Heart right ventricle (tissue), 16 donors: ENCODE measurements at regions not wholly inside any gene's neighbourhood (a gene's known extent, or its start where the extent isn't known, plus 50 kb on each side); places are given as distances from the start of the nearest gene placed in this dataset.

Experiments used
- ATAC-seq, 8 donors: fragments of 200-7000 bp; cut with Tn5 transposase; one replicate each; pipeline ENCODE4 v1.9.1; 2020; ENCODE audit warnings: mild to moderate bottlenecking in 8 of 8, moderate library complexity in 8 of 8, moderate number of reproducible peaks in 1 of 8
- DNase-seq, 2 donors: peaks; one replicate each; pipeline ENCODE4 v3.0.0-alpha.2; 2020
- H3K27ac ChIP-seq, 10 donors: fragments of 200-600 bp; sonication (generic) in 2 of 10; one replicate each; pipeline versions ENCODE4 v1.5.0 to v1.8.0; 2020 to 2022; ENCODE audit warnings: mild to moderate bottlenecking in 3 of 10
- H3K27me3 ChIP-seq, 7 donors: fragments of 200-600 bp; one replicate each; pipeline ENCODE4 v1.8.0; 2021 to 2022; ENCODE audit warnings: mild to moderate bottlenecking in 2 of 7
- H3K36me3 ChIP-seq, 9 donors: fragments of 200-600 bp; sonication (generic) in 1 of 9; one replicate each; pipeline versions ENCODE4 v1.5.0 to v1.8.0; 2020 to 2022; ENCODE audit warnings: mild to moderate bottlenecking in 2 of 9
- H3K4me1 ChIP-seq, 9 donors: fragments of 200-600 bp; sonication (generic) in 1 of 9; one replicate each; pipeline versions ENCODE4 v1.5.0 to v1.8.0; 2020 to 2022; ENCODE audit warnings: mild to moderate bottlenecking in 4 of 9
- H3K4me3 ChIP-seq, 10 donors: fragments of 200-600 bp; sonication (generic) in 2 of 10; one replicate each; pipeline versions ENCODE4 v1.5.0 to v1.8.0; 2020 to 2022; ENCODE audit warnings: mild to moderate bottlenecking in 7 of 10, moderate library complexity in 2 of 10
- H3K9me3 ChIP-seq, 11 donors: fragments of 200-600 bp in 10 of 11; sonication (generic) in 2 of 11; one replicate each; pipeline versions ENCODE4 v1.5.0 to v1.8.0; 2013 to 2022; ENCODE audit warnings: mild to moderate bottlenecking in 2 of 11, control low read depth in 1 of 11, moderate library complexity in 1 of 11
- WGBS, 2 donors: extraction: QIAGEN DNeasy Blood & Tissue Kit; methylation state at CpG; one replicate each; pipeline ENCODE4 v1.1.7; 2013; ENCODE audit warnings: inconsistent platforms in 1 of 2; 5-methylcytosine and 5-hydroxymethylcytosine counted together
- intact Hi-C, 10 donors: fragments of 100-400 bp; cut with DNase I; formaldehyde crosslinking; loops; one replicate each; pipeline versions ENCODE4 v1.11.1 to v1.14.2; 2022
- TF ChIP-seq, protein P1 (sequence below), 9 donors: fragments of 200-600 bp; sonication (generic) in 2 of 9; IDR thresholded peaks; one replicate each; pipeline versions ENCODE4 v1.5.0 to v1.8.0; 2021 to 2022; ENCODE audit warnings: antibody characterized with exemption in 9 of 9, mild to moderate bottlenecking in 5 of 9, moderate library complexity in 1 of 9
- donor health status: Arrhythmogenic right ventricular cardiomyopathy.
- donor health status: ischemic (EF 13 %, LVEDD 7.1; RV severe dilation, severe dysfunction).
- donor health status: healthy with polysubstance abuse.
- donor health status: DM: no; HTN: yes; CAD: no.
- donor health status: DM: no; HTN: no; CAD: no.
- donor health status: ischemic (EF 25% LVEDD 6.9; RV normal size, moderate dysfunction).
- donor health status: ischemic (EF 25% LVEDD 5.7; RV mildly dilated, moderate dysfunction).
- donor health status: healthy.
- donor health status: DM: yes; HTN: yes; CAD: no.
- donor health status: Ischemic cardiomyopathy.
- donor health status: ischemic (EF 35%, LVEDD 5.7; RV mildly dilated, moderate dysfunction).
- donor health status: nonischemic (EF 11% LVEDD 7.7; RV severe dilation, severe dysfunction).
- donor health status: DM: yes; HTN: yes; CAD: no.
- donor health status: PGD.
- donor health status: ischemic (EF 29% LVEDD 5.4; RV normal size, mild dysfunction).
- donor health status: nonischemic (EF 23%, LVEDD 6.1; RV moderate dilation, normal function).

DNA sequence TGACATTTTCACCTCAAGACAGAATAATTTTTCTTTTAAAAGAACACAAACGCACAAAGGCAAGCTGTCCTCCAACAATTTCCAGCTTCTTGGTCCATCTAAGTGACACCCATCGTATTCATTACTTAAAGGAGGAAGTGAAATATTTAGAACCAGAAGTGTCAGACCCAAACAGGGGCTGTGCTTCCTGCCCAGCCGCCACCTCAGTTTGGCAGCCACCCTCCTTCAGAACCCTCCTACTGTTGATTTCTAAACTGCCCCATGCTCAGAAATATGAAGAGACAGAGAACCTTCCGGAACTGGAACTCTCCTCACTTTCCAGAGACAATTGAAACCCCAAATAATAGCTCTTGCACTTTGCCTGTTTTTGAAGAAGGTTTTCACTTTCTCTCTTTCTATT, 734.8 kb upstream of the SALL3 start:
- H3K4me1 ChIP-seq = peaks cover 0 to 7% (median 0%) of the 10 kb centered on the region in 9 donors
- peaks cover 0 to 14% (median 6%) of the 10 kb centered on the region in 7 donors for H3K27me3 ChIP-seq
- no peaks in the 10 kb centered on the region for H3K36me3 ChIP-seq
- intact Hi-C loops = no loop called here
- ATAC-seq (no peak), DNase-seq (no peak)
- no peak overlapping the region for H3K27ac ChIP-seq
- TF ChIP-seq, protein P1, sequence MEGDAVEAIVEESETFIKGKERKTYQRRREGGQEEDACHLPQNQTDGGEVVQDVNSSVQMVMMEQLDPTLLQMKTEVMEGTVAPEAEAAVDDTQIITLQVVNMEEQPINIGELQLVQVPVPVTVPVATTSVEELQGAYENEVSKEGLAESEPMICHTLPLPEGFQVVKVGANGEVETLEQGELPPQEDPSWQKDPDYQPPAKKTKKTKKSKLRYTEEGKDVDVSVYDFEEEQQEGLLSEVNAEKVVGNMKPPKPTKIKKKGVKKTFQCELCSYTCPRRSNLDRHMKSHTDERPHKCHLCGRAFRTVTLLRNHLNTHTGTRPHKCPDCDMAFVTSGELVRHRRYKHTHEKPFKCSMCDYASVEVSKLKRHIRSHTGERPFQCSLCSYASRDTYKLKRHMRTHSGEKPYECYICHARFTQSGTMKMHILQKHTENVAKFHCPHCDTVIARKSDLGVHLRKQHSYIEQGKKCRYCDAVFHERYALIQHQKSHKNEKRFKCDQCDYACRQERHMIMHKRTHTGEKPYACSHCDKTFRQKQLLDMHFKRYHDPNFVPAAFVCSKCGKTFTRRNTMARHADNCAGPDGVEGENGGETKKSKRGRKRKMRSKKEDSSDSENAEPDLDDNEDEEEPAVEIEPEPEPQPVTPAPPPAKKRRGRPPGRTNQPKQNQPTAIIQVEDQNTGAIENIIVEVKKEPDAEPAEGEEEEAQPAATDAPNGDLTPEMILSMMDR (IDR thresholded peaks at IDR 0.05) = no peak
- WGBS, 2 donors = 49 to 66% methylated on average over 4 of the region's 4 CpGs
- no peaks in the 10 kb centered on the region for H3K9me3 ChIP-seq
- H3K4me3 ChIP-seq = no peak overlapping the region

DNA sequence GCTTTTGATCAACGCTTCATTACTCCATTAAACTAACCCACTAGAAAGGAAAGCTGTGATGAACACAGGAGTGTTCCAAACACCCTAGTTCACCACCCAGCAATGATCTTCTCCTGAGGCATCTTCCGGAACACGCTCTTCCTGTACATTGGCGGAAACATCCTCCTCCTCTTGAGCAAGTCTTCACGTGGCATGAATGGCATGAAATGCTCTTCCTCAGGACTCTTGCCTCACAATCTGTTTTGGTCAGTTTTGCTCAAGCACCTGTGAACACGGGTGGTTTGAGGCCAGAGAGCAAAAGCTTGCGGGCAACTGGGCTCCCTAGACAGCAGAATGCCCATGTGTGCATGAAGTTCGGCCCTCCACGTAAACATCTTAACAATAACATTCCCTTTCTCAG, 734.2 kb upstream of the SALL3 start:
- WGBS, 2 donors = 81 to 90% methylated on average over 9 of the region's 9 CpGs
- intact Hi-C loops = no loop called here
- ATAC-seq = no peak

DNA sequence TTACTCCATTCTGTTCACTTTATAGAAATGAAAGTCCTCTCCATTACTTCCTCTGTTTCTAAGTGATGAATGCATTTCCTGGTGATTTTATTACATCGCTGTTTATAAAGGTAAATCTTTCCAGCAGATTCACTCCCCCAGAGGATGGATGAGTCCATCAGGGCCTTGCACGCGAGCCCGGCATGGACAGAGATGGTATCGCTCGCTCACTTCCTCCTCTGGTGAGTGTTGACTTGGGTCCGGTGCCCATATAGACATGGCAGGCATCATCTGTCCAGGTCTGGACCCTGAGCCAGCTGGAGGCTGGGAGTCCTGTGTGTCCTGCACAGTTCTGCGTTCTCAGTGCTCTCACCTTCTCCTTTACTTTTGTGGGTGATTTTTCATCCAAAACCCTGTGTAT, 733.6 kb upstream of the SALL3 start:
- peaks cover 0 to 14% (median 6%) of the 10 kb centered on the region in 7 donors for H3K27me3 ChIP-seq
- TF ChIP-seq, protein P1 (IDR thresholded peaks at IDR 0.05) = no peak
- no peaks in the 10 kb centered on the region for H3K36me3 ChIP-seq
- no peak overlapping the region for H3K27ac ChIP-seq
- no peak overlapping the region for H3K4me3 ChIP-seq
- DNase-seq (no peak), ATAC-seq (no peak)
- peaks cover 0 to under 1% (median 0%) of the 10 kb centered on the region in 9 donors for H3K4me1 ChIP-seq
- WGBS, 2 donors = 76 to 83% methylated on average over 8 of the region's 8 CpGs
- intact Hi-C loops = no loop called here
- H3K9me3 ChIP-seq = no peaks in the 10 kb centered on the region

More for the DNA sequence above, 734.2 kb upstream of the SALL3 start:
- H3K4me1 ChIP-seq = peaks cover 0 to 6% (median 0%) of the 10 kb centered on the region in 9 donors
- H3K36me3 ChIP-seq = no peaks in the 10 kb centered on the region
- TF ChIP-seq, protein P1 (IDR thresholded peaks at IDR 0.05) = no peak
- no peak overlapping the region for H3K4me3 ChIP-seq
- no peak overlapping the region for H3K27ac ChIP-seq
- peaks cover 0 to 14% (median 6%) of the 10 kb centered on the region in 7 donors for H3K27me3 ChIP-seq
- no peaks in the 10 kb centered on the region for H3K9me3 ChIP-seq
- no peak for DNase-seq

DNA sequence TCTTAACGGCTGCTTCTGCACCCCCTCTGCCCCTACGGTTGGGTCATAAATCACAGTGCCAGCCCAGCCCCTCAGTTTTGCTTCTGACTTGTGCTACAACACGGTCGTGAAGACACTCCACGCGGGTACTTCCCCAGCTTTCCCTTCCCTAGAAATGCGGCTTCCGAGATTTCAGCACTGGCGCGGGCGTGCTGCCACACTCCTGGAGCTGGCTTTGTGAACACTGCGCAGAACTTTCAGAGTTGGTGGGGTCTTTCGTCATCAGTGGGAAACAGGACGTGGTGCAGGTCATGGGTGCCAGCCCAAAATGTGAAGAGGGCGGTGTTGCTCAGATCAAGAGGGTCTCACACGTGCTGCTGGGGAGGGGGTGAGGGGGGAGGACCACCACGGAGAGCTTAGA, 733.0 kb upstream of the SALL3 start:
- ATAC-seq (no peak), DNase-seq (no peak)
- Histone ChIP-seq H3K36me3 (no peaks in the 10 kb centered on the region), H3K27ac (no peak overlapping the region), H3K4me1 (no peaks in the 10 kb centered on the region), H3K27me3 (peaks cover 0 to 14% (median 6%) of the 10 kb centered on the region in 7 donors), H3K4me3 (no peak overlapping the region), H3K9me3 (no peaks in the 10 kb centered on the region)
- intact Hi-C loops = no loop called here
- TF ChIP-seq, protein P1 (IDR thresholded peaks at IDR 0.05) = no peak
- 73 to 77% methylated on average over 17 of the region's 17 CpGs for WGBS, 2 donors
